ENCODE measurements at regions not wholly inside any gene's neighbourhood (a gene's known extent, or its start where the extent isn't known, plus 50 kb on each side); places are given as distances from the start of the nearest gene placed in this dataset.
"Not testable (repeated sequence)": the region's sequence is repeated elsewhere in the genome, so short reads cannot be mapped to it uniquely, and the experiment has no call there.

DNA sequence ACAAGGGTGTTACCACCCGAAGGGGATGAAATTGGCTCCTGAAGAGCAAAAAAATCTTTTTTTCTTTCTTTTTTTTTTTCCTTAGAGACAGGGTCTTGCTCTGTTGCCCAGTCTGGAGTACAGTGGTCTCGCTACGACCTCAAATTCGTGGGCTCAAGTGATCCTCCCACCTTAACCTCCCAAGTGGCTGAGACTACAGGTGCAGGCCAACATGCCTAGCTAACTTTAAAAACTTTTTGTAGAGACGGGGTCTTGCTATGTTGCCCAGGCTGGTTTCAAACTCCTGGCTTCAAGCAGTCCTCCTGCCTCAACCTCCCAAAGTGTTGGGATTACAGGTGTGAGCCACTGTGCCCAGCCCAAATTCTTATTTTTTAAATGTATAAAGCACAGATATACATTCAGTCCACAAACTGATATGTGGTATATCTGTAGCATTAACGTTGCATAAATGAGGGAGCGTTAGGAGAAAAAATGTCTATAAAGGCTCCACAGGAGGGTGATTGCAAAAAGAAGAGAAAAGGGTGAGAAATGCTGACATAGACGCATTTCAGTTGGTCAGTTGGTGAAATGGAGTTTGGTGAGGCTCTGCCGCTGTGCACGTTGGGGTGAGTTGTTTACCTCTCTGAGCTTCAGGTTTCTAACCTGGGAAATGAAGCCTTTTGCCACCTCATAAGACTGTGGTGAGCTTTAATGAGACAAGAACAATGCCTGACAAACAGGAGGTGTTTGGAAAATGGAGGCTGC is 100.7 kb upstream of the PODXL start:
- no peak for DNase-seq

DNA sequence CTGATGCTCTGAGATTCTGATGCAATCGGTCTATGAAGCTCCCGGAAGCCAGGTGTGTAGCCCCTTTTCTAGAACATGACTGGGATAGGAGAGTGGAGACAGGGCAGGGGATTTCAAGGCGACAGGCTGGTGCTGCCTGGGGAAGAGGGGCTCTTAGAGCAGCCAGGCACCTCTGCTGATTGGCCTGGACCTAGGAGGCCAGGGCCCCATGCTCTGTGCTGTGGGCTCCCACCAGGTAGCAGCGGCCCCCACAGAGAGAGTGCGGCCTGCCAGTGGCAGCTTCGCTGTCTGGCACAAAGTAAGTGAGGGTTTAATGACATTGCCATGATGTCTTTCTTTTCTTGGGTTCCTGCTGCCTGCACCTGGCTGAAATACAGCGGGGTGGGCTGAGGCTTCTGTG is 99.4 kb upstream of the PODXL start:
- no peak for DNase-seq

DNA sequence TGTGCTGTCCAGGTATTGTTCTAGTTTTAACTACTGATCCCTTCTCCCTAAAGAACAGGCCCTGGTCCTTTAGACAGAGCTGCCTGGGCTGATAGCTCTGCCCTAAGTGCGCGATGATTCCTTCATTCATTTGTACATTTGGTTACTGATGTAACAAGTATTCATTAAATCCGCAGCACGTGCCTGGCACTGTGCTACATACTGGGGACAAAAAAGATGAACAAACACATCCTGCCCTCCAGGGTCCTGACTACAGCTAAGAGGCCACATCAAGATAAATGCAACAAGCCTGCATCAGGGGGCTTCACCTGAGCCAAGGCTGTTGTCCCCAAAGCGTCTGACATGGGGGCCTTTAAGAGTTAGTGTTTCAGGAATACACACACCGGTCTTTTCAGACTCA is 99.0 kb upstream of the PODXL start:
- DNase-seq: no peak

DNA sequence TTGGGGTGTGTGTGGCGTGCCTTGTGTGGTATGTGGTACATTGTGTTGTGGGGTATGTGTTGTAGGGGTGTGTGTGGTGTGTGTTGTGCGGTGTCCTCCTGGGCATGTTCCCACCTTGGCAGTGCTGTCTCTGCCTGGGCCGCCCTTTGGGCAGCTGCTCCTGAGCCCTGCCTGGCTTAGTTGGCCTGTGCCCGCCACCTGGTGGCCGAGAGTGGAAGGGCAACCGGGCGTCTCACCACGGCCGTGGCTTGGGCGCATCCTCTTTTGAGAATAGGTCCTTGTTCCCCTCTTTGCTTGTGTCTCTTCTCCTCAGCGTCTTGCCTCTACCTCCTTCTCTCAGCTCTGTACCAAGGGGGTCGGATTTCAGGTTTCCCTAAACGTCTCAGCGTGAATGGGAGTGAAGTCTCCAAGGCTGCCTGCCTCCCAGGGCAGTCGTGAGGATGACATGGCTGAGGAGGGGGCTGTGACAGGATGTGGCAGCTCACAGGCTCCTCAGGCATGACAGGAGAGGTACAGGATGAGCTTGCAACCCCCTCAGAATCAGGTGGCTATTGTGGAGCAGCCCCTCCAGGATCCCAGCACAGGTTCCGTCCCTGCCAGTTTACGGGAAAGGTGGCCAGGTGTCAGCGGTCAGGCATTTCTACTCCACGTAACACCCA is 98.4 kb upstream of the PODXL start:
- DNase-seq: peak; percentile 69

DNA sequence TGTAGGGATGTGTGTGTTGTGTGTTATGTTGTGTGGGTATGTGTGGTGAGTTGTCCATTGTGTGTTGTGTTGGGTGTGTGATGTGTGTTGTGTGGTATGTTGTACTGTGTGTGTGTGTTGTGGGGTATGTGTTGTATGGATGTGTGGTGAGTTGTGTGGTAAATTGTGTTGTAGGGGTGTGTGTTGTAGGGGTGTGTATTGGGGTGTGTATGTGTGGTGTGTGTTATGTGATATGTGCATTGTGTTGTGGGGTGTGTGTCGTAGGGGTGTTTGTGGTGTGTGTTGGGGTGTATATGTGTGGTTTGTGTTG is 97.8 kb upstream of the PODXL start:
- no peak for DNase-seq

DNA sequence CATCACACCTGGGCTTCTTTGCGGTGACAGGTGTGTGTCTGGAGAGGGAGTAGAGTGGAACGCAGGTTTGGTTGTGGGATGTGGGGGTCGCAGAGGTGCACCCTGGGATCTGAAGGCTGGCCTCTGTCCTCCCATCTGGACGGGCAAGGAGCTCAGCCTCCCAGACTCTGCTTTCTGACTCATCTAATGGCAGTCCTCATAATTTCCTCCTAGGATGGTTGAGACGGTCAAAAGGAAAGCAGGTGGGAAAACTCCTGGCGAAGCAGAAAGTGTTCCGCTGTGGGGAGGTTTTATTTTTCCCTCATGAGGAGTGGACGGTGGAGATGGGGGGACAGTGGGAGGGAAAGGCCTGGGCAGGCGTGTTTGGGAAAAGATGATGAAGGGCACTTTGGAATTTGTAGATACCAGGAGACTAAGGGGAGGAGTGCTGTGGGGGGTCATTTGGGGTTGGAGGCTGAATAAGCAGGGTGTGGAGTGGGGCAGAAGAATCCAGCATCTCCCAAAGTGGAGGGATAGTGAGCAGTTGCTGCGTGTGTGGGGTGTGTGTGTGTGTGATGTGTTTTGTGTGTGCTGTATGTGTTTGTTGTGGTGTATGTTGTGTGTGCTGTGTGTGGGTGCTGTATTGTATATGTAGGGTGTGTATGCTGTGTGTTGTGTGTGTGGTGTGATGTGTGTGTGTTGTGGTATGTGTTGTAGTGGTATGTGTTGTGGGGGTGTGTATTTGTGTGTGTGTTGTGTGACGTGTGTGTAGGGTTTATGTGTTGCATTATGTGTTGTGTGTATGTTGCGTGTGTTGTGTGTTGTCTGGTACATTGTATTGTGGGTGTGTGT is 97.2 kb upstream of the PODXL start:
- no peak for DNase-seq

DNA sequence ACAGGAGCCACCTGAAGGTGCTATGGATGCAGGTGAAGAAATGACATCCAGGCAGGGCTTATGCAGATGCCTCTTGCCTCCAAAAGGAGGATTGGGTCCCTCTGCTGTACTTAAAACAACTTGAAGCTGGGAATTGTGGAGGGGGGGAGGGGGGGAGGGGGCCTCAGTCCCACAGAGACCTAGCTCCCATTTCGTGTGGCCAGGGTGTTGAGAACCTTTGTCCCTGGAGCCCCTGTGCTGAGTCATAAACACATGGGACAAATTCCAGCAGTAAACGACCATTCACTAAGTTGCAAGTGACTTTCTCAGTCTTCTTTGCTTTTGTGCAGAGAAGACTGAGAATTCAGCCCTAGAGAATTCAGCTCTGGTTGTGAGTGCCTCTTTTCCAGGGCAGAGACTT is 96.5 kb upstream of the PODXL start:
- DNase-seq: no peak

DNA sequence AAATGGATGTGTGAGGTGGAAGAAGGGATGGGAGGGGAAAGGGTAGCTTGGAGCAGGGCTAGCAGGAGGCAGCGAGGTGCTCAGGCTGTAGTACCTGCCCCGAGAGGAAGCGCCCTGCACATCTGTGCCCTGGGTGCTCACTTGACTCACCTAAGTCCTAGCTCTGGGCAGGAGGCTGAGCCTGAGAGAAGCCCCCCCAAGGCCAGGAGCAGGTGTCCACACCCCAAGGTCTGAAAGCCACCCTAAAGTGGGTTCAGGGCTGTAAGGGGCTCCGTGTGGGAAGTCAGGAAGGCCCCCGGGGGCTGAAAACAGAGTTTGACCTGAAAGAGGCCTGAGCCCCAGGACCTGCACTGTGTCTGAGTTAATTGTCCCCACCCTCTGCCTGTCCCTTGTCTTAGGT is 95.8 kb upstream of the PODXL start:
- DNase-seq: no peak

DNA sequence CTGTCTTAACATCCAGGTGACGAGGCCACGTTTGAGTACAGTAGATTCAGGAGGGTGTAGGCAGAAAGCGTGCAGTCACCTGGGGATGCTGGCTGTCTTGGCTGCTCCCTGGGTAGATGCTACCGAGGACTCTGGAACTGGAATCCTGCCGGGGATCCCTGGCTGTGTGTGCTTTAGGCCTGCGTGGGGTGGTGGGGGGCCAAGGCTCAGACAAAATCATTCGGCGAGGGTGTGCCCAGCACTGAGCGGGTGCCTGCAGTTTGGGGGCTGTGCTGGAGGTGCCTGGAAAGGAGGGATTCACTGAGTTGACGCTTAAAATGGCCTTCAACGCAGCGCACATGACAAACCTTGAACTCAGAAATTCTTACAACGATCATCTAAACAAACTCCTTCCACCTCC is 93.5 kb upstream of the PODXL start:
- DNase-seq: no peak

DNA sequence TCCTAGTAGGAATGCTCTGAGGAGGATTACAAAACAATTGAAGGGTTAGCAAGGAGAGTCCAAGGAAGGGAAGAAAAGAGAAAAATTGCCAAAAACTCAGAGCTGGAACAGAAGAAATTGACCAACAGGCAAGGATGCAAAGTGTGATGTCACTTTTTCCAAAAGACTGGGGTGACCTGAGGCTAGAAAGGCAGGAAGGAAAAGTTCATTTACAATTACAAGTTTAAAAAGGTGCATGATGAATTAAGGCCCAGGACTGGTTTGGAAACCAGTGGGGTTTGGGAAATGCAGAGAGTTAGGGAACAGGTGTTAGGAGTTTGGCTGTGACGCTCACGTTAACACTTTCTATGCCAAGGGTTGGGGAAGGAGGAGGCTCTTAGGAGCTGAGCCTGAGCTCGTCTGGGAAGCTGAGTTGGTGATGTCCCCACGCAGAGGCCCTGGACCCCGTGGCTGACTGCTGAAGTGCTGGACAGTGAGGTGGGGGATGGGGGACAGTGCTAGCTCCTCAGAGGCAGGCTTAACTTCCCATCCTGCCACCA is 92.6 kb upstream of the PODXL start:
- DNase-seq: no peak

DNA sequence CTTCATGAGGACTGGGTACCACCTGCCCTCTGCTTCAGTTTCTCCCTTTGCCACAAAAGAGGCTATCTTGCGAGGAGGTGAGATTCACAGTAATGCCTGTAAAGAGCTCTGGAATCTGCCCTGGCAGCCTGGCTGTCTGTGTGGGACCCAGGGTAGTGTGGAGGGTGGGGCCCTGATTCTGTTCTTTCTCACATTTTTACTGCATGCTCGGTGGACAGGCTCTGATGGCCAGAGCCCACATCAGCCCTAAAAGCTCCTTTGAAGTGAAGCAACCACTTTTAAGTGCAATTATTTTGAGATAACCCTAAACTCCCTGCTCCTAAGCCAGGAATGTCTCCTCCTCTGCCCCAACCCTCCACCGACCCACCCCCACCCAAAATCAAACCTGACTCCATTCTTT is 92.1 kb upstream of the PODXL start:
- no peak for DNase-seq

DNA sequence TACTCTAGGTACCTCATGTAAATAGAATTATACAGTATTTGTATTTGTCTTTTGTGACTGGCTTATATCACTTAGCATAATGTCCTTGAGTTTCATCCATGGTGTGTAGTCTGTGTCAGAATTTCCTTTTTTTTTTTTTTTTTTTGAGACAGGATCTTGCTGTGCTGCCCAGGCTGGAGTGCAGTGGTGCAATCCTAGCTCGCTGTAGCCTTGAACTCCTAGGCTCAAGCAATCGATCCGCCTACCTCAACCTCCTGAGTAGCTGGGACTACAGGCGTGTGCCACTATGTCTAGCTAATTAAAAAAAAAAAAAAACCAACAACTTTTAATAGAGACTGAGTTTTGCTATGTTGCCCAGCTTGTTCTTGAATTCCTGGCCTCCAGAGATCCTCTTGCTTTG is 89.8 kb upstream of the PODXL start:
- no peak for DNase-seq

DNA sequence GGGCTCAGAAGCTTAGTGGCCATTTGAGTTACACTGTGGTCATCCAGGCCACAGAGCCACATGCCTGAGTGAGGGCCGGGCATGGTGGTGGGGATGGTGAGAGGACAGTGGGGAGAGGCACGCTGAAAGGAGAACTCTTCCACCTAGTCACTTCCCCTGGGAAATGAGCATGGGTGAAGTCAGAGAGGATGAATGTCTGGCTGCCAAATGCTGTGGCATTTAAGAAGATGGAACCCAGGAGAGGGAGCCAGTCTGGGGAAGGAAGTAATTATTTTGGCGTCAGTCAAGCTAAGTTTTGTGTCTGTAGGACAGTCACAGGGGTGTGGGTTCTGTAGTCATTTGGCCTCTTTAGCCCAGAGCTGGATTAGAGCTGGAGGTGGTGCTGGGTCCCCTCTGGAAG is 86.0 kb upstream of the PODXL start:
- DNase-seq: no peak

DNA sequence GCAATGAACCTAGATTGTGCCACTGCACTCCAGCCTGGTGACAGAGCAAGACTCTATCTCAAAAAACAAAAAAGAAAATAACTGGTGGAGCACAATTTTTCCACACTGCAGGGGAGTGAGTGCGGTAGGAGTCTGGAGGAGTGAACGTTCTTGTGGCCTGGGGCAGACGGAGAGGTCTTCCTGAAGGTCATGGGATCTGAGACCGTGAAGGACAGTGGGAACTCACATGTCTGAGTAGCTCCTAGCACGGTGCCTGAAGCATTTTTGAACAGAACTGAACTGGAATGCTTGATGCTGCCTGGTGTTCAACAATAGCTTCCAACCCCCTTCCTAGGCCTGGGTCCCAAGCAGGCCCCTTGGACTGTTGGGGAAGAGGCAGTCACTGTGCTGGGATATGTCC is 84.3 kb upstream of the PODXL start:
- DNase-seq: no peak

DNA sequence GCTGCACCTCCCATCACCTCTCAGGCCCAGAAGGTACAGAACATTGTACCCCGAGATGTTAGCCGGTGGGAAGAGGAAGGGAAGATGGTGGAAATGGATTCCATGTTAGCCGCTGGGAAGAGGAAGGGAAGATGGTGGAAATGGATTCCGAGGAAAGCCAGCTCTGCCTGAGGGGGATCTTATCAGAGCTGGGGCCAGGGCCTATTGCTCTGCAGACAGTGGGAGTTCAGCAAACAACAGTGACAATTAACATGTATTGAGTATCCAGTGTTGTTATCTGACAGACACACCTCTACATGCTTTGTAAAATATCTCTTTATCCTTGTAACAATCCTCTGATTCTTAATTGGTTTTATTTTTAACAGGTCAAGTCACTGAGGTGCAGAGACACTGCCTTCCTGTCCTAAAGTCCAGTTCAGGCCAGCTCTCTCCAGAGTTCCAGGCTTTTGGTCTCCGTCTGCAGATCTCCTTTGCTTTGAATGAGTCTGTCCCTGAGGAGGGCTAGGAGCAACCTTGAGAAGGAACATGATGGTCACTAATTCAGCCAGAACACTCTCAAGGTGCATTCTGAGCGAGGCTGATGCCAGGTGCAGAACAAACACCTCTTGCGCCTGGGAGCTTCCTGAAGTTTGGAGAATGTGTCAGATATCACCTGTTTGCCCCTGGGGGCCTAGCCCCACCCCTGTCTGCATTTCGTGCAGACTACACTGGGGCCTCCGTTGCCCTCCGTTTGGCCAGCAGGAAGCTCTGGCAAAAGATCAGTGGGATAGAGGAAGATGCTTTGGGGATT is 82.4 kb upstream of the PODXL start:
- DNase-seq: no peak

DNA sequence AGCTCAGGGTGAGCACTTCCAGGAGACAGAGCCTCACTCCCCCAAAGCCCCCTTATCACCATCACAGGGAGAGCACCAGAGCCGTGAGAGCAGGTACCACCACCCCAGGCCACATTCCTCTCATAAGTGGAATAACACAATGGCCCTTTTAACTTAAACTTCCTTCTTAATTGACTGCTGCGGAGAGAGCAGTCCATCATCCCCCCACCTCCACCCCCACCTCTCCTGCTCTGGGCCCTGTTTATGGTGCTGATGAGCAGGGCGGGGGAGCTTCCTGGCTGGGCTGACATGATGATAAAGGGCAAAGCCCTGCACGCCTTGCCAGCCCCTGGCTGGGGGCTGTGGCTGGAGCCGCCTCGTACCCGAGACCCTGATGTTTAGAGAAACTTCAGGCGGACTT is 81.4 kb upstream of the PODXL start:
- no peak for DNase-seq

DNA sequence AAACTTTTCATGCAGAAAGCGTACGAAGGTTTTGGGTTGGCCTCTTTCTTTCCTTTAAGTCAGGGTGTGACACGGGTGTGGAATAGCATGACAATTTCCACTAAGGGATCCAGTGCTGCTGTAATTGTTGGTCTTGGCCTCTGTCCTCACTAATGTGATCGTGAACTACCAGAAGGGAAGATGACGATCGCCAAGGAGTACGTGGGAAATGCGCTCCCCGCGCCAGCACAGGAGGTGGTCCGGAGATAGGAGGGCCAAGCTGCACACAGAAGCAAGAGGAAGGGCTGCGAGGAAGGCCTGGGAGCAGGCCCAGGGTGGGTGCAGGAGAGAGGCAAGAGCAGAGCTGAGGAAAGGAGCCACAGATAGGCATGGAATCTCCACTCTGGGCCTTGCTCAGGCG is 79.7 kb upstream of the PODXL start:
- DNase-seq: no peak

DNA sequence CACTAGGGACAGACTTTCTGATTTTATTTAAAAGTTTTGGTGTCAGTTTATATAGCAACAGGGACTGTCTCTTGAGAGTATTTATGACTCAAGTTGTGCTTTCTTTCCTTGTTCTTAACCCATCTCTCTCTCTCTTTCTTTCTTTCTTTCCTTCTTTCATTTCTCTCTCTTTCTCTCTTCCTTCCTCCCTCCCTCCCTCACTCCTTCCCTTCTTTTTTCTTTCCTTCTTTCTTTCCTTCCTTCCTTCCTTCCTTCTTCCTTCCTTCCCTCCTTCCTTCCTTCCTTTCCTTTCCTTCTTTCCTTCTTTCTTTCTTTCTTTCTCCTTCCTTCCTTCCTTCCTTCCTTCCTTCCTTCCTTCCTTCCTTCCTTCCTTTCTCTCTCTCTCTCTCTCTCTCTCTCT is 77.8 kb upstream of the PODXL start:
- not testable (repeated sequence) for DNase-seq

DNA sequence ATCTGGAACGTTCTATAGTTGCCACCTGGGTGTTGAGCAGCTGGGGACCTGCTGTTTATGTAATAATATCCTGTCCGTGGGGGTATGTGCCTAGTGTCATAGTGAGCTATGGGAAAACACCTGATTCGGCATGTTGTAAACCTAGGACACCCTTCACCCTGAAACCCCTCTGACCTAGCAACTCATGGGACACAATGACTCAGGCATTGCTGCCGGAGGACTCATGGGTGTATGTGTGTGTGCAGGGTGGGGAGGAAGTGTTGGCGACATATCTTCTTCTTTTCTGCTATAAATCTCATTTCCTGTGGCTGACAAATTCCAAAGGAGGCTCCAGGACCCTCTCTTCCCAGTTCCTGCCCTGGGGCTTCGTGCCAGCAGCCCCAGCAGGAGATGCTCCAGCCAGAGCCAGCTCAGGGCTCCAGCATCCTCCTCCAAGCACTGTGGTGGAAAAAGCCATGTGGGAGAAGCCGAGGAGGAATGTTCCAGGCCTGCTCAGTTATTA is 77.0 kb upstream of the PODXL start:
- DNase-seq: no peak

DNA sequence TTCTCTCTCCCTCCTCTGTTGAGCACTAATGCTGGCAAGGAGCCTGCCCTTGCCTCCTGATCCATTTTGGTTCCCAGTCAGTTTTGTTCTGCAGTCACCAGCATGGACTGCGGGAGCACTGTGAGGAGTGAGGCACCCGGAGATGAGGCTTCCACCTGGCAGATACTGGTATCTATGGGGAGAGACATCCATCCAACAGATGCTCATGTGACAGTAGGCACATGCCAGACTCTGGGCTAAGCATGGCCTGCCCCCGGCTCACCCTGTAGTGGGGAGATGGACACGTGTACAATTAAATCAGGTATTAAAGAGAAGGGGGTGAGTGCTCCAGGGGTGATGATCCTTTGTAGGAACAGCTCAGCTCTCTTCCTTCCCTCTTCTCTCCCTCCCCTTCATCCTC is 74.0 kb upstream of the PODXL start:
- DNase-seq: no peak

DNA sequence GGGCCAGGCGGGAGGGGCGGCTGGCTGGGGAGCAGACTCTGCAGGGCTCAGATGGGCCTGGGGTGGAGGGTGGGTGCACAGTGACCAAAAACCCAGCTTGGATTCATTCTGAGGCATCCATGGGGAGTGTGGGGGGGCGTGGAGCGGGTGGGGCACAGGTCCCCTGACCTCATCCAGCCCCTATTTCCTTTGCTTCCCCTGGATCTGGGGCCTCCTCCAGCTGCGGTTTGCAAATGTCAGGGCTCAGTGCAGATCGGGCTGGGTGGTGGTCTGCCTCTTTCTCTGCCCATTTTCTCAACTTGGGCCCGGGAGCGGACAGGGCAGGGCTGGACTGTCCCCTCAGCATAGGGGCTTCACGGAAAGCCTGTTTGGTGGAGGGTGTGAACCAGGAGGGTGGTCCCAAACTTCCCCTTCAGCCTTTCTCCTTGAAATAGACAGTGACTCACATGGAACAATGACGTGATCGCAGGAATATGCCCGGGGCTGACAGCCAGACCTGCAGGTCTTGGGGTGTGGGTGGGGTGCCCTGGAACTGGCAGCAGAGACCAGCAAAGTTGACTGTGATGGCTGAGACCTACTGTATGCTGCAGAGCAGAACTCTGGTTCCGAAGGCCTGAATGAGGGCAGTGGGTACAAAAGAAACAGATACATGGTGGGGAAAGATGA is 72.9 kb upstream of the PODXL start:
- DNase-seq: no peak

DNA sequence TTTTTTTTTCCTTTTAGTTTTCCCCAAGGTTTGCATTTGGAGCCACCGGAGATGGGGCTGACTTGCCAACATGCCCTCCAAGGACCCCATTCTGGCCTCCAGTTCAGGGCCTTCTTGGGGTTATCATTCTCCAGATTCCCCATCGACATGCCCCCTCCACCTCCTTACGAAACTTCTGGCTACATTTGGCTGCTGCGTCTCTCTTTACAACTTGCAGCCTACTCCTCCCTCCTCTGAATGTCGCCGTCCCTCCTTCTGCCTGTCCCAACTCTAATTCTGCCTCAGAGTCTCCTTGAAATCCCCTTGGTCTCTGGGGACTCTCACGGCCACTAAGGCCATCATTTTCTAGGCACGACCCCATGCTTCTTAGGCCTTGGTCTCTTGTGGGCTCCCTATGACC is 72.2 kb upstream of the PODXL start:
- DNase-seq: no peak

Data from GDM1 (cell line).